Kidney epithelial cell (primary cell): ENCODE measurements at regions not wholly inside any gene's neighbourhood (a gene's known extent, or its start where the extent isn't known, plus 50 kb on each side); places are given as distances from the start of the nearest gene placed in this dataset.

Experiments used
- DNase-seq: peaks from one replicate; pipeline ENCODE4 v3.0.0-alpha.2; 2010; ENCODE audit warnings: low read depth
- H3K27me3 ChIP-seq: 2 replicates; pipeline ENCODE4 v1.6.0; 2011; ENCODE audit warnings: low read length; ENCODE audit not compliant: control insufficient read depth, insufficient read depth
- H3K36me3 ChIP-seq: 2 replicates; pipeline ENCODE4 v1.5.1; 2011; ENCODE audit warnings: low read length; ENCODE audit not compliant: control insufficient read depth, insufficient read depth
- H3K4me3 ChIP-seq: 2 replicates; pipeline ENCODE4 v1.5.1; 2011; ENCODE audit warnings: low read depth, mild to moderate bottlenecking, control low read depth, low read length
- CTCF ChIP-seq: IDR thresholded peaks from 2 replicates; pipeline ENCODE4 v1.5.1; 2011; ENCODE audit warnings: mild to moderate bottlenecking, moderate library complexity, low read length, control low read depth, inconsistent platforms; ENCODE audit not compliant: insufficient read depth, poor library complexity, severe bottlenecking

GRCh38 chr1:244316986-244317655, 134.6 kb downstream of the ADSS2 start:
- no peaks in the 10 kb centered on the region for H3K36me3 ChIP-seq
- no peak for TF ChIP-seq CTCF
- no peak for DNase-seq
- no peak overlapping the region for H3K4me3 ChIP-seq
- H3K27me3 ChIP-seq: no peaks in the 10 kb centered on the region

- no peak for DNase-seq
- Histone ChIP-seq H3K4me3 (no peak overlapping the region), H3K27me3 (no peaks in the 10 kb centered on the region), H3K36me3 (no peaks in the 10 kb centered on the region)
- no peak for TF ChIP-seq CTCF
Observed at GRCh38 chr1:244318078-244318477, 133.6 kb downstream of the ADSS2 start.

- Histone ChIP-seq H3K27me3 (no peaks in the 10 kb centered on the region), H3K36me3 (no peaks in the 10 kb centered on the region), H3K4me3 (no peak overlapping the region)
- DNase-seq: no peak
- no peak for TF ChIP-seq CTCF
Observed at GRCh38 chr1:244318512-244318911, 133.2 kb downstream of the ADSS2 start.

- Histone ChIP-seq H3K36me3 (no peaks in the 10 kb centered on the region), H3K4me3 (no peak overlapping the region), H3K27me3 (no peaks in the 10 kb centered on the region)
- peak; percentile 65 for DNase-seq
- no peak for TF ChIP-seq CTCF
Observed at GRCh38 chr1:244319283-244320132, 132.2 kb downstream of the ADSS2 start.

GRCh38 chr1:244322181-244322580, 129.5 kb downstream of the ADSS2 start:
- no peak overlapping the region for H3K4me3 ChIP-seq
- H3K27me3 ChIP-seq: no peaks in the 10 kb centered on the region
- no peak for DNase-seq
- no peaks in the 10 kb centered on the region for H3K36me3 ChIP-seq
- no peak for TF ChIP-seq CTCF
